ENCODE measurements at regions not wholly inside any gene's neighbourhood (a gene's known extent, or its start where the extent isn't known, plus 50 kb on each side); places are given as distances from the start of the nearest gene placed in this dataset.

GRCh38 chr16:27676839-27677238, 126.9 kb downstream of the KATNIP start:
- no peak for FAIRE-seq
- H3K4me3 ChIP-seq, result no peak overlapping the region
- H3K27me3 ChIP-seq (ENCODE audit: control insufficient read depth in 2 of 2, insufficient read depth in 2 of 2, low read length in 2 of 2), result no peaks in the 10 kb centered on the region
- H3K9me1 ChIP-seq (ENCODE audit: control insufficient read depth, insufficient read depth, low read length), result peaks cover 4% of the 10 kb centered on the region
- intact Hi-C loops (cut with micrococcal nuclease) (no loop called here), in situ Hi-C loops (cut with MboI) (no loop called here)
- WGBS (ENCODE audit: insufficient coverage, low coverage, missing lambda C conversion rate), result 36% methylated on average over 4 of the region's 4 CpGs
- BruUV-seq (replicated peaks), result no TSS peak
- no peak overlapping the region for H2AFZ ChIP-seq (ENCODE audit: low read depth, low read length)
- H3K9me3 ChIP-seq (replicated peaks; ENCODE audit: control insufficient read depth, insufficient read depth, low read depth, low read length), result no peaks in the 10 kb centered on the region
- TF ChIP-seq ZKSCAN1 (IDR thresholded peaks at IDR 0.05; ENCODE audit: low read depth, low read length), result no peak
- no peaks in the 10 kb centered on the region for H3K4me1 ChIP-seq (replicated peaks in 1 of 2; ENCODE audit: control insufficient read depth in 2 of 2, insufficient read depth in 2 of 2, low read length in 2 of 2)
- no peak overlapping the region for H3K27ac ChIP-seq (ENCODE audit: extremely low read depth, low read depth, low read length)
- H4K20me1 ChIP-seq (replicated peaks; ENCODE audit: control insufficient read depth, insufficient read depth, low read length), result no peaks in the 10 kb centered on the region
- ChIA-PET CTCF (ENCODE audit: low intra/inter-chr PET ratio) (no interaction called here), POLR2A (interaction anchor here (0.6 kb wide), 1 partner anchor 166 kb away, joined by 3 read pairs; no protein-coding TSS in a partner anchor)
- H3K79me2 ChIP-seq (ENCODE audit: control insufficient read depth, insufficient read depth, low read length), result no peaks in the 10 kb centered on the region
- H3K36me3 ChIP-seq (ENCODE audit: control insufficient read depth, insufficient read depth, low read length), result no peaks in the 10 kb centered on the region
- H3K4me2 ChIP-seq (ENCODE audit: insufficient read depth, low read length), result no peak overlapping the region
- ATAC-seq, result no peak
- no peak for DNase-seq (ENCODE audit: extremely low read depth in 1 of 4, low spot score in 3 of 4)
- no peak overlapping the region for H3K9ac ChIP-seq (ENCODE audit: insufficient read depth in 1 of 2, low read depth in 2 of 2, low read length in 2 of 2)

- H3K9me1 ChIP-seq (ENCODE audit: control insufficient read depth, insufficient read depth, low read length), result peaks cover under 1% of the 10 kb centered on the region
- FAIRE-seq, result no peak
- BruUV-seq (replicated peaks), result no TSS peak
Observed at GRCh38 chr16:27677263-27677662, 127.3 kb downstream of the KATNIP start.

More at GRCh38 chr16:27677263-27677662, 127.3 kb downstream of the KATNIP start:
- no peaks in the 10 kb centered on the region for H3K9me3 ChIP-seq (replicated peaks; ENCODE audit: control insufficient read depth, insufficient read depth, low read depth, low read length)
- no peak overlapping the region for H2AFZ ChIP-seq (ENCODE audit: low read depth, low read length)
- in situ Hi-C loops (cut with MboI) (no loop called here), intact Hi-C loops (cut with micrococcal nuclease) (no loop called here)
- no peaks in the 10 kb centered on the region for H3K79me2 ChIP-seq (ENCODE audit: control insufficient read depth, insufficient read depth, low read length)
- no peak overlapping the region for H3K27ac ChIP-seq (ENCODE audit: extremely low read depth, low read depth, low read length)
- H3K27me3 ChIP-seq (ENCODE audit: control insufficient read depth in 2 of 2, insufficient read depth in 2 of 2, low read length in 2 of 2), result no peaks in the 10 kb centered on the region
- no peak overlapping the region for H3K4me2 ChIP-seq (ENCODE audit: insufficient read depth, low read length)
- no peaks in the 10 kb centered on the region for H3K36me3 ChIP-seq (ENCODE audit: control insufficient read depth, insufficient read depth, low read length)
- ChIA-PET CTCF (ENCODE audit: low intra/inter-chr PET ratio) (no interaction called here), POLR2A (interaction anchor here (0.6 kb wide), 1 partner anchor 173 kb away, joined by 3 read pairs; no protein-coding TSS in a partner anchor)
- H4K20me1 ChIP-seq (replicated peaks; ENCODE audit: control insufficient read depth, insufficient read depth, low read length), result no peaks in the 10 kb centered on the region
- H3K9ac ChIP-seq (ENCODE audit: insufficient read depth in 1 of 2, low read depth in 2 of 2, low read length in 2 of 2), result no peak overlapping the region
- 60% methylated on average over 3 of the region's 3 CpGs for WGBS (ENCODE audit: insufficient coverage, low coverage, missing lambda C conversion rate)
- TF ChIP-seq ZNF444 (CRISPR knock-in tag; IDR thresholded peaks at IDR 0.05), result no peak
- no peak for TF ChIP-seq POLR2H (tag; IDR thresholded peaks at IDR 0.05; ENCODE audit: low read depth)
- TF ChIP-seq XRCC4 (IDR thresholded peaks at IDR 0.05; ENCODE audit: extremely low read depth, insufficient read depth, insufficient read length), result no peak
- TF ChIP-seq ZFP91 (CRISPR knock-in tag; IDR thresholded peaks at IDR 0.05), result no peak
- no peak for TF ChIP-seq ZBTB26 (CRISPR knock-in tag; IDR thresholded peaks at IDR 0.05)
- TF ChIP-seq ATF3 (IDR thresholded peaks at IDR 0.05), result no peak
- no peak for TF ChIP-seq ATF3 (CRISPR knock-in tag; conservative IDR thresholded peaks at IDR 0.05)
- TF ChIP-seq CSDE1 (IDR thresholded peaks at IDR 0.05), result no peak
- no peak overlapping the region for H3K4me3 ChIP-seq
- ATAC-seq, result no peak
- no peaks in the 10 kb centered on the region for H3K4me1 ChIP-seq (replicated peaks in 1 of 2; ENCODE audit: control insufficient read depth in 2 of 2, insufficient read depth in 2 of 2, low read length in 2 of 2)
- DNase-seq (ENCODE audit: extremely low read depth in 1 of 4, low spot score in 3 of 4), result no peak
